NCI-H774 (cell line): ENCODE measurements at regions not wholly inside any gene's neighbourhood (a gene's known extent, or its start where the extent isn't known, plus 50 kb on each side); places are given as distances from the start of the nearest gene placed in this dataset.
"Not testable (repeated sequence)": the region's sequence is repeated elsewhere in the genome, so short reads cannot be mapped to it uniquely, and the experiment has no call there.

Experiments used
- DNase-seq: peaks from one replicate; lab custom pipeline; 2025; lab: John Stamatoyannopoulos, UW

DNA sequence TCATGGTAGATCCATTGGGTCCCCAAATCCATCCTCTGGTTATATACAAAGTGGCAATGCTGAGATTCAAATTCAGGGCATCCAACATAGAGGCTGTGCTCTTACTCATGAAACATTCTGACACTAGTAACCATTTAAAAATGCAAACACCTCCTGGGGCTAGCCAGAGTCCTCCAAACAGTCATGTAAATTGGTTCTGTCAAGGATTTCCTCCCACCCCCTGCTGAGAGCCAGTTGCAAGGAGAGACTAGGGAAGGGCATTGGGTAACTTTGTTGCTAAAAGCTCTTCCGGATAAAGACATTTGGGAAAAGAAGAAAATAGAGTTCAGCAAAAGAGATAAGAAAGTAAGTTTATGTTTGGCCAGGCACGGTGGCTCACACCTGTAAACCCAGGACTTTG lies 58.3 kb downstream of the ART5 start:
- DNase-seq, result not testable (repeated sequence)

DNA sequence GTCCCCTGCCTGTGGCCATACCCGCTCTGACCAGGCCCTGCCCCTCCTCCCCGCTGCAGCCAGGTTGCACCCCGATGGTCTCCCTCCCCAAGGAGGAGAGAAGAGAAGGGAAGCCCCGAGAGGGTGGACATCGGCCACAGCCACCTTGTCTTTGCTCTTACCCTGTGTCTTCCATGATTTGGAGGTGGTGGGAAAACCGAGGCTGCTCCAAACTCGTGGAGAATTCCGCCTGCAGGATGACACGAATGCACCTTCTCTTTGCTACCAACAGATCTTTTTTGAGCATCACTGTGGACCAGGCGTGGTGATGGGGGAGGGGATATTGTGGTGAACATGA lies 60.4 kb downstream of the ART5 start:
- not testable (repeated sequence) for DNase-seq

DNA sequence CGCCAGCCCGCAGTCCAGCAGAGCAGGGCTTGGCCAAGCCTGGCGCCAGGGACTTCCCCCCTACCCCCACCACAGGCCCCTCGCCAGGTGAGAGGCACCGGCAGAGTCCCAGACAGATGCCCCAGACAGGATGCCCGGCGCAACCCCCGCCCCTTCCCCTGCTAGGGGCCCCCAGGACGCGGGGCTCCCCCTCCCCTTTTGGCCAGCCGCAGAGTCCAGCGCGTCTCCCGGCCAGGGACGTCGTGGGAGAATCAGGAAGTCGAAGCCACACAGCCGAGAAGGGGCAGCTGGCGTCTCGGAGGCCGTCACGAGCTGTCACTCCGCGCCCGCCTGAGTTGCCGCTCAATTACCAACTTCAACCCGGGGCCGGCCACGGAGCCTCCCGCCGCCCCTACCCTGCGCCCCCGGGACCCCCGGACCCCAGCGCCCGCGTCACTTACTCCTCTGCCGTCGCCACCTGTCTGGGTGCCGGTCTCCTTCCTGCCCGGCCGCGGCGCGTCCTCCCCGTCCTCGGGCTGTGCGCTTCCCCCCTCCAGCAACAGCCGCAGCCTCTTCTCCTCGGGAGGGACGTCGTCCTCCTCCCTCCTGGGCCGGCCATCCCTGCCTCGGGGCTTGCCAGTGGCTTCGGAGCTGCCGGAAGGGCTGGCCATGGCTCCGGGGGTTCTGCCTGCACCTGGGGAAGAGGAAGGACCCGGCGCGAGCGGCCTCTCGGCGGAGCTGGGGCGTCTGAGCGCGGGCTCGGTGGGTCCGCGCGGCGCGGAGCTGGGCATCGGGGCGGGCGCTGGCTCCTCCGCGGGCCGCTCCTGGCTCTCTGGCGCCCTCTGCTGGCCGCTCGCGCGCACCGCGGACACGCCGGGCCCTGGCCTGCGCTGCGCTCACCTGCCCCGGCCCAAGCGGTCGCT lies 61.1 kb downstream of the ART5 start:
- peak; percentile 23 for DNase-seq

DNA sequence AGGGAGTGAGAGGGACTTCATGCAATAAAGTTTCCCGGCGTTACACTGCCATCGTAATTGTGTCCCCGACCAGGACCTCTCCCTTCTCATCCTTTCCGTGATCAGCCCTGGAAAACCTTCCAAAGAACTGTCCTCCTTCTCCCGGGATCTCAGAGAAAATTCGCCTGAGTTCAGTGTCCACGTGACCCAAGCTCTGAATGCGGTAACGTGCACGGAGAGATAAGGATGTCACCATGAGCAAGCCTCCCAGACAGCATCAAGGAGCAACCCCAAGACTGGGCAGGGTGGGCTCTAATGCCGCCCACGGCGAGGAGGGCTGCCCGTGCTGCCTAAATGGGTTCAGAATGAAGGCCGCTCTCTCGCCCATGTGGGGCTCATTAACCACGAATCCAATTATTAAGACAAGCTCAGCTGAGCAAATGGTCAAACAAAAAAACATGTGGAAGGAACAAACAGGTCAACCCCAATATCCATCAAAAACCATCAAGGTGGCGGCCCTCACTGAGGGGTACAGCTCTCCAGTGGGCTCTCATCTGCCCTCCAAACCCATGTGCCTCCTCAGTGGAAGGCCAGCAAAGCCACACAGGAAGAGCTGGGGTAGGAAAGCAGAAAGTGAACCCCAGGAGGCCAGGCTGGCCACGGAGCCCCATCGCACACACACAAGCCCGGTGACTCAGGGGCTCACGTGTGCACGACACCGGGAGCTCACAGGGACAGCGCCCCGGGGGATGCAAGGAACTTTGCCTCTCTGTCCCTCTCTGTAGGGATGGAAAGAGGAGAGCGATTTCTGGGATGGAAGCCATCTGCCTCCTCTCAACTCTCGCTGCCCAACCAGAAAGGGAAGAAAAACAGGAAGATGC lies 62.0 kb downstream of the ART5 start:
- not testable (repeated sequence) for DNase-seq

DNA sequence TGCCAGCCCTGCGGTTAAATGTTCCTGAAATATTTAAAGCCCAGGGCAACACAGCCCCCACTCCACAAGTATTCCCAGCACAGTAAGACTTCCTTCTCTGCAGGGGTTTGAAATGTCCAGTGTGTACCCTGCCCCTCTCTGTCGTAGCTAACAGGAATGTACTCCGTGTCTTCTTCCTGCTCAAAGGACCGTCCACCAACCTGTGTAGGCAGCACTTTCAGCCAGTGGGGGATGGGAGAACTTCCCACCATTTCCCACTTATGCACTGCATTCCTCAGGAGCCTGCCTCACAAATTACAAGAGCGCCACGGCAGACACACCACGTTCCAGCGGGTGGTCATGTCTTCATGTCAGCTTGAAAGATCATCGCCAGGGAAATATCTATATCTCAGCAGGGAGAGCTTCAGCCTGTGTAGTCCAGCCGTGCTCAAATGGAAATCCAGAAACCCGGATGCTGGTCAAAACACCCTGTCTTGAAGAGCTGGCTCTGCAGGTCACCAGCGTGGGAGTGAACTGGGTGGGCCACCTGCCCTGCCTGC lies 65.7 kb downstream of the ART5 start:
- DNase-seq, result not testable (repeated sequence)

DNA sequence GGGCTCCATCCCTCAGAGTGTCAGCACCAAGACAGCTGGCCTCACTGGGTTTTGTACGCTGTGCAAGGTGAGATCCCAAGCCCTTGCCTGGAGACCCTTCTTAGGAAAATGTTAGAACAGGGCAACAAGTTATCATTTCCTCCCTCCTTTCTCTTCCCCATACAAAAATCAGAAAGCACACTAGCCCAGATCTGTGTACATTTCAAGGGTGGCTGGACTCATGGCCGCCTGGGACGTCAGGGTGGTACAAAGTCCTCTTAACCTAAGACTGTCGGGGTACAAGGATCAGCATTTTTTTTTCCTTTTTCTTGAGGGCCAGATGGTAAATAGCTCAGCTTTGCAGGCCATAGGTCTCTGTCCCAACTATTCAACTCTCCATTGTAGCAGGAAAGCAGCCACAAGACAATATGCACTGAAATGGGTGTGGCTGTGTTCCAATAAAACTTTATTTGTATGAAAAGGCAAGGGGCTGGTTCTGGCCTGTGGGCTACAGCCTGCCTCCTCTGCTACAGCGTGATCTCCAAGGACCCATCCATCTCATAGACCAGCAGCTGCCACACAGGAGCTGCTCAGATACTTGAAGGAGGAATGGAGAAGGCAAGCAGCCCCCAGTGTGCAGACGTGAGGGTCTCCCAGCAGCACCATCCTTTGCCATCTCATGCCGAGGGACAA lies 68.7 kb downstream of the ART5 start:
- DNase-seq, result not testable (repeated sequence)

DNA sequence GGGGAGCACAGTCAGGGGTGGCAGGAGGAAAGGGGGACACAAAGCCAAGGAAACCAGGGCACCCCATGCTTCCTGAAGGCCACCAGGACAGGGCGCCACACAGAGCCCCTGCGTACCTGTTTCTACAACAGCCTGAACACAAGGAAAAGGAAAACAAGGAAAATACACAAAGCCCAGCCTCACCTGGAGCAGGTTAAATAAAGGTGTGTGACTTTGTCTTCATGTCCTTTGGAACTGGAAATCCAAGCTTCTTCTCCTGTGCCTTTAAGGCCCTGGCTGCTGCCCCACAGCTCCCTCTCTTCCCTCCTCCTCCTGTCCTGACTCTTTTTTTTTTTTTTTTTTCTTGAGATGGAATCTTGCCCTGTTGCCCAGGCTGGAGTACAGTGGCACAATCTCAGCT lies 70.0 kb downstream of the ART5 start:
- not testable (repeated sequence) for DNase-seq

DNA sequence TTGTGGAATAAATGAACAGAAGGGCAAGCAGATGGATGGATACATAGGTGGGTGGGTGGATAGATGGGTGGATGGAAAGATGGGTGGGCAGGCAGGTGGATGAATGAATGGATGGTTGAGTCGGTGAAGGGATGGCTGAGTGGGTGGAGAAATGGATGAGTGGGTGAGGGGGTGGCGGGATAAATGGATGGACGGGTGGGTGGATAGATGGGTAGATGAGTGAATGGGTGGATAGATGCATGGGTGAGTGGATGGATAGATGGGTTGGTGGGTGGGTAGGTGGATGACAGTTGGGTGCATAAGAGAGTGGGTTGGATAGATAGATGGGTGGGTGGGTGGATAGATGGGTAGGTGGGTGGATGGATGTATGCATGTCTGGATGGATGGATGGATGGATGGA lies 76.0 kb downstream of the ART5 start:
- not testable (repeated sequence) for DNase-seq

DNA sequence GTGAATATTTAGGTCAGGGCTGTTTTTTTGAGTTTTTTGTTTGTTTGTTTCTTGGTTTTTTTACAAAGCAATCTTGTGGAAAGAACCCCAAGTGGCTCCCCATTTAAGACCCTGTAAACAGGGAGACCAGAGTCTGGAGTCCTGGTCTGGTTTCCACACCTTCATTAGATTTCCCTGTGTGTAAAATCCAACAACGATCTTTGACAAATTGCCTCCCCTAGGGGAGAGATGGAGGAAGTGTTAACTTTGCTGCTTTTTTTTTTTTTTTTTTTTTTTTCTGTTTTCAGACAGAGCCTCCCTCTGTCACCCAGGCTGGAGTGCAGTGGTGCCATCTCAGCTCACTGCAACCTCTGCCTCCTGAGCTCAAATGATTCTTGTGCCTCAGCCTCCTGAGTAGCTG lies 77.4 kb downstream of the ART5 start:
- not testable (repeated sequence) for DNase-seq

DNA sequence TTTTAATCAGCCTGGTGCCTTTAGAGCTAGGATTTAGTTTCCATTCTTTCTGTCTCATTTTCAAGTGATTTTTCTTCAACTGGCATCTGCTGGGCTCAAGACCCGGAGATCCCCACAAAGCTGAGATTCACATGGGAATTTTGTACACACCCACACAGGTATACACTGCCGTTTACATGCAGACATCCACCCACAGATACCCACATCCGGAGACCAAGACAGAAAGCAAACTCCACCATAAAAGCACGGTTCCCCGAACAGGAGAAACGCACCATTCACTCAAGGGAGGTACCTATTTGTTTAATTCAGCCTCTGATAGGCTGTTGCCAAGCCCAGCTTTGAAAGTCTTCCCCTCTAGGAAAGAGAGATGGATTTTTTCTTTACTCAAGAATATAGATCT lies 87.2 kb downstream of the ART5 start:
- not testable (repeated sequence) for DNase-seq

DNA sequence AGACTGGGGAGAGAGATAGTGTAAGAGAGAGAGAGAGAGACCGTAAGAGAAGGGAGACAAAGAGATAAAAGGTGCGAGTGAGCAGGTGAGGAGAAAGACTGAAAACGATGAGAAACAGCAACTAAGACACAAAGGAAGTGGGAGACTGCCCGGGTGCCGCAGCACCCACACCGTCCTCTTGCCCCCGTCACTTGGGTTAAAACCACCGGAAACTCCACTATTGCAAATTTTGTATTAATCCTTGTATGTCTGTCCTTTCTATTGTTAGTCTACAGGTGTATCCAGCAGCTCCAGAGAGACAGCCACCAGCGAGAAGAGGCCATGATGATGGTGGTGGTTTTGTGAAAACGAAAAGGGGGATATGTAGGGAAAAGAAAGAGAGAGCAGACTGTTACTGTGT lies 96.8 kb downstream of the ART5 start:
- not testable (repeated sequence) for DNase-seq

DNA sequence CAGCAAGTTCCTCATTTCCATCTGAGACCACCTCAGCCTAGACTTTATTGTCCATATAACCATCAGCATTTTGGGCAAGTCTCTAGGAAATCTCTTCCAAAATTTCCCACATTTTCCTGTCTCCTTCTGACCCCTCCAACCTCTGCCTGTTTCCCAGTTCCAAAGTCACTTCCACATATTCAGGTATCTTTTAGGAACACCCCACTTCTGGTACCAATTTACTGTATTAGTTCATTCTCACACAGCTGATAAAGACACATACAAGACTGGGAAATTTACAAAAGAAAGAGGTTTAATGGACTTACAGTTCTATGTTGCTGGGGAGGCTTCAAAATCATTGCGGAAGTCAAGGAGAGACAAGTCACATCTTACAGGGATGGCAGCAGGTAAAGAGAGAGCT lies 103.6 kb downstream of the ART5 start:
- DNase-seq, result not testable (repeated sequence)

DNA sequence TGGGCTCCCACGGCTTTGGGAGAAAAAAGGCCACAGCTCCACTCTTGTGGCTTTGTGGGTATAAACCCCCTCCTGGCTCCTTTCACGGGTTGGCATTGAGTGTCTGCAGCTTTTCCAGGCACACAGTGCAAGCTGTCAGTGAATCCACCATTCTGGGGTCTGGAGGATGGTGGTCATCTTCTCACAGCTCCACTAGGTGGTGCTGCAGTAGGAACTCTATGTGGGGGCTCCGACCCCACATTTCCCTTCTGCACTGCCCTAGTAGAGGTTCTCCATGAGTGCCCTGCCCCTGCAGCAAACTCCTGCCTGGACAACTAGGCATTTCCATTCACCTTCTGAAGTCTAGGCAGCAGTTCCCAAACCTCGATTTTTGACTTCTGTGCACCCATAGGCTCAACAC lies 104.5 kb downstream of the ART5 start:
- DNase-seq, result not testable (repeated sequence)

DNA sequence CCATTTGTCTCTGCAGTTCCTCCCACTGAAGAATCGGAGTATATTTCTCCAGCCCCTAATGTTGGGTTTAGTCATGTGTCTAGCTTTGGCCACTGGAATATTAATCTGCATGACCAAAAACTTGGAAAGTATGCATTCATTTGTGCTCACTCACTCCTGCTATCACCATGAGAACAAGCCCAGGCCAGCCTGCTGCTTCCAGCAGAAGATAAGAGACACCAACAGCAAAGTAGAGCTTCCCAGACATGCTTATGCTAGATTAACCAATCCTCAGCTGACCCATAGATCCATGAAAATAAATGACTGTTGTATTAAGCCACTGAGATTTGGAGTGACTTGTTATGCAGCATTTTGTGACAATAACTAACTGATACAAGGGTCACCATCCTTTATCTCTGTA lies 108.8 kb downstream of the ART5 start:
- DNase-seq, result not testable (repeated sequence)

DNA sequence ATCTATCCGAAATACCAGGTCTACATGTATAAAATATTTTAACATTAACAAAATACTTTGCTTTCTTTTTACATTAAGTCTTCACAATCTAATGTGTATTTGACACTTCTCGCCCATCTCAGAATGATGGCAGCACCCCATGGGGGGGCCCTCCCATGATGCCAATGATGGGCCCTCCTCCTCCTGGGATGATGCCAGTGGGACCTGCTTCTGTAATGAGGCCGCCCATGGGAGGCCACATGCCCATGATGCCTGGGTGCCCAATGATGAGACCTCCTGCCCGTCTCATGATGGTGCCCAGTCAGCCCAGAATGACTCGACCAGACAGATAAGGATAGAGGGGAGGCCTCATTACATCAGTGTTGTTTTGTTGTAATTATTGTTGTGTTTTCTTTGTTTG lies 110.5 kb downstream of the ART5 start:
- not testable (repeated sequence) for DNase-seq

DNA sequence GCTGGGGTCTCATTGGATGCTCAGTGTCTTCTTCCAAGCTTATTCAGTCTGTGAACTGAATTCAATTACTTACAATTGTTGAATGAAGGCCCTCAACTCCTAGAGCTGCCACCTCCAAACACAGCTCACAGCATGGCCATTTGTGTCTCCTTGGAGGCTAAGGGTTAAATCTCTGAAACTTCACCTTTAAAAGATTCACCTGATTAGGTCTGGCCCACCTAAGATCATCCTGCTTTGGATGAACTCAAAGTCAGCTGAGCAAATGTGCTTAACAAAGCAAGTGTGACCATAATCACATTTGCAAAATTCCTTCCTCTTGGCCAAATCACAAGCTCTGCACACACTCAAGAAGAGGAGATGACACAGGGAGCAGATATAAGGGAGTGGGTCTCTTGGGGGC lies 118.2 kb downstream of the ART5 start:
- DNase-seq, result not testable (repeated sequence)

DNA sequence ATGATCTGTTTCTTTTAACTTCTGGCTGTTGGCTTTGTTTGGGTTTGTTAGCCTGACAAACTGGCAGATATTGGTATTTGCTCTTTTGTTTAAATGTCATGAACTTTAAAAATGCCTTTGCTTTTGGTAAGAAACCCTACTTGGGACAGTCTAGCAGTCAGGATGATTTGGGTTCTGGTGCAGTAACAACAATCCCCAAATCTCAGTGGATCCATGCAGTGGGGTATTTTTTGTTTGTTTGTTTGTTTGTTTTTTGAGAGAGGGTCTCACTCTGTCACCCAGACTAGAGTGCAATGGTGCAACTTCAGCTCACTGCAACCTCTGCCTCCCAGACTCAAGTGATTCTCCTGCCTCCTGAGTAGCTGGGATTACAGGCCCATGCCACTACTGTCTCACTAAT lies 120.9 kb downstream of the ART5 start:
- DNase-seq, result not testable (repeated sequence)

DNA sequence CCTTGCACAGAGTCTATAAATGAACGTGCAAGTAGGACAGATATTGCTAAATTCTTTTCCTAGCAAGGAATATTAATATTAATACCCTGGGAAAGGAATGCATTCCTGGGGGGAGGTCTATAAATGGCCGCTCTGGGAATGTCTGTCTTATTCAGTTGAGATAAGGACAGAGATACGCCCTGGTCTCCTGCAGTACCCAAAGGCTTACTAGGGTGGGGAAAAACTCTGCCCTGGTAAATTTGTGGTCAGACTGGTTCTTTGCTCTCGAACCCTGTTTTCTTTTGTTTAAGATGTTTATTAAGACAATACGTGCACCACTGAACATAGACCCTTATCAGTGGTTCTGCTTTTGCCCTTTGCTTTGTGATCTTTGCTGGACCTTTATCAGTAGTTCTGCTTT lies 122.0 kb downstream of the ART5 start:
- DNase-seq, result not testable (repeated sequence)

DNA sequence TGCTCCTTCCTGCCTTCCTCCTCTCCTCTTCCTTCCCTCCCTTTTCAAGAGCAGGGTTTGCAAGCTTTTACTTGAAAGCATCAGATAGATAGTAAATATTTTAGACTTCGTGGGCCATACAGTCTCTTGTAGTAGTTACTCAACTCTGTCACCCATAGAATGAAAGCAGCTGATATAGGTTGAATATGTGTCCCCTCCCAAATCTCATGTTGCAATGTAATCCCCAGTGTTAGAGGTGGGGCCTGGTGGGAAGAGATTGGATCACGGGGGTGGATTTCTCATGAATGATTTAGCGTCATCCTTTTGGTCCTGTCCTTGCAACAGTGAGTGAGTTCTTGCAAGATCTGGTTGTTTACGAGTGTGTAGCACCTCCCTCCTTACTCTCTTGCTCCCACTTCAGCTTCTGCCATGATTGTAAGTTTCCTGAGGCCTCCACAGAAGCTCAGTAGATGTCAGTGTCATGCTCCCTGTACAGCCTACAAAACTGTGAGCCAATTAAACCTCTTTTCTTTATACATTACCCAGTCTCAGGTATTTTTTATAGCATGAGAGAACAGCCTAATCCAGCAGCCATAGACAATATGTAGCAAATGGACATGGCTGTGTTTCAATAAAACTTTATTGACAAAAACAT lies 124.7 kb downstream of the ART5 start:
- not testable (repeated sequence) for DNase-seq

DNA sequence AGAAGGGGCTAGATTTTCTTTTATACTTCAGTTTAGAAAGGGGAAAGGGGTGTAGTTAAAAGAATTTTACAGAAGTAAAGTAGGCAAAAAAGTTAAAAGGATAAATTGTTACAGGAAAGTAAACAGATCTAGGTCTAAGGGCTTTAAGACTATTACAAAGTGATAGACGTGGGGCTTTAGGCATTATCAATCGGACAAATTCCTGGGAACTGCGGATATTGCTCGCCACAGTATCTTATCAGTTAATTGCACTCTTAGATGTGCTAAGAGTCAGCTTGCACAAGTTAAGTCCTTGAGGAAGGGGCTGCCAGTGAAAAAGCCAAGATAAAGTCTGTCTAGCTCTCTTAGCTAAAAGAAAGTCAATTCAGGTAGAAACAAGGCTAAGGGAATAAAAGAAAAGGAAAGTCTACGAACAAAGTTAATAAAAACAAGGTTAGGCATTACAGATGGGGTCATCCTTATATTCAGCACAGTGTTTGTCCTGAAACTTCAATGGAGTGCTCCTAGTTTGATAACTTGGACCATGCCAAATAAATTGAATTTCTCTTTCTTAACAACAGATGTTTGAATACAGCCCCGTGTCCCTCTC lies 125.4 kb downstream of the ART5 start:
- DNase-seq, result not testable (repeated sequence)
